M059J (cell line): ENCODE measurements at regions not wholly inside any gene's neighbourhood (a gene's known extent, or its start where the extent isn't known, plus 50 kb on each side); places are given as distances from the start of the nearest gene placed in this dataset.

Experiments
- DNase-seq: peaks from one replicate; pipeline ENCODE4 v3.0.0-alpha.2; 2012; ENCODE audit warnings: low read depth

GRCh38 chr9:13756943-13757342 is 477.5 kb upstream of the MPDZ start:
- no peak for DNase-seq

- peak; percentile 24 for DNase-seq
These were observed 476.1 kb upstream of the MPDZ start for GRCh38 chr9:13755551-13755950.

GRCh38 chr9:13750639-13751038 is 471.1 kb upstream of the MPDZ start:
- DNase-seq = peak; percentile 3

- DNase-seq = peak; percentile 94
These were observed 470.6 kb upstream of the MPDZ start for GRCh38 chr9:13750061-13750460.

GRCh38 chr9:13746876-13747275 is 467.4 kb upstream of the MPDZ start:
- DNase-seq = no peak

- no peak for DNase-seq
These were observed 464.9 kb upstream of the MPDZ start for GRCh38 chr9:13744261-13744901.

GRCh38 chr9:13737885-13738284 is 458.4 kb upstream of the MPDZ start:
- no peak for DNase-seq

- DNase-seq = no peak
These were observed 455.7 kb upstream of the MPDZ start for GRCh38 chr9:13735181-13735580.

- no peak for DNase-seq
These were observed 455.1 kb upstream of the MPDZ start for GRCh38 chr9:13734601-13735000.

- DNase-seq = no peak
These were observed 452.8 kb upstream of the MPDZ start for GRCh38 chr9:13732290-13732689.

- DNase-seq = peak; percentile 14
These were observed 452.1 kb upstream of the MPDZ start for GRCh38 chr9:13731637-13732036.

- no peak for DNase-seq
These were observed 450.5 kb upstream of the MPDZ start for GRCh38 chr9:13729955-13730354.

- peak; percentile 68 for DNase-seq
These were observed 449.7 kb upstream of the MPDZ start for GRCh38 chr9:13728917-13729811.

GRCh38 chr9:13728131-13728530 is 448.6 kb upstream of the MPDZ start:
- no peak for DNase-seq

- no peak for DNase-seq
These were observed 447.3 kb upstream of the MPDZ start for GRCh38 chr9:13726746-13727145.

- DNase-seq = no peak
These were observed 446.0 kb upstream of the MPDZ start for GRCh38 chr9:13725516-13725915.

- peak; percentile 48 for DNase-seq
These were observed 442.2 kb upstream of the MPDZ start for GRCh38 chr9:13721481-13722235.

- peak; percentile 78 for DNase-seq
These were observed 440.6 kb upstream of the MPDZ start for GRCh38 chr9:13719981-13720676.

GRCh38 chr9:13719446-13719845 is 440.0 kb upstream of the MPDZ start:
- DNase-seq = peak; percentile 57

- peak; percentile 62 for DNase-seq
These were observed 439.0 kb upstream of the MPDZ start for GRCh38 chr9:13718539-13718938.

- peak; percentile 80 for DNase-seq
These were observed 438.6 kb upstream of the MPDZ start for GRCh38 chr9:13718086-13718485.
